ENCODE measurements at regions not wholly inside any gene's neighbourhood (a gene's known extent, or its start where the extent isn't known, plus 50 kb on each side); places are given as distances from the start of the nearest gene placed in this dataset.

- no peak for TF ChIP-seq CTCF (conservative IDR thresholded peaks at IDR 0.05)
- Mint-ChIP-seq H3K27ac (peak overlapping the region; percentile 76), H3K27me3 (no peaks in the 10 kb centered on the region), H3K36me3 (no peaks in the 10 kb centered on the region), H3K4me3 (no peak overlapping the region), H3K9me3 (peaks cover 15% of the 10 kb centered on the region), H3K4me1 (ENCODE audit: unreplicated experiment) (no peaks in the 10 kb centered on the region)
- no peak for DNase-seq (ENCODE audit: extremely low spot score, unreplicated experiment)
Observed at GRCh38 chr11:111010391-111011274, 234.9 kb upstream of the POU2AF2 start.

GRCh38 chr11:111006227-111006626, 239.3 kb upstream of the POU2AF2 start:
- H3K4me1 Mint-ChIP-seq (ENCODE audit: unreplicated experiment) = no peaks in the 10 kb centered on the region
- no peak for TF ChIP-seq CTCF (conservative IDR thresholded peaks at IDR 0.05)
- peaks cover 10% of the 10 kb centered on the region for H3K9me3 Mint-ChIP-seq
- H3K36me3 Mint-ChIP-seq = no peaks in the 10 kb centered on the region
- H3K27me3 Mint-ChIP-seq = no peaks in the 10 kb centered on the region
- no peak overlapping the region for H3K27ac Mint-ChIP-seq
- DNase-seq (ENCODE audit: extremely low spot score, unreplicated experiment) = no peak
- no peak overlapping the region for H3K4me3 Mint-ChIP-seq

GRCh38 chr11:111001986-111002611, 243.4 kb upstream of the POU2AF2 start:
- DNase-seq (ENCODE audit: extremely low spot score, unreplicated experiment) = no peak
- Mint-ChIP-seq H3K4me3 (no peak overlapping the region), H3K27ac (no peak overlapping the region), H3K27me3 (no peaks in the 10 kb centered on the region), H3K36me3 (no peaks in the 10 kb centered on the region), H3K4me1 (ENCODE audit: unreplicated experiment) (no peaks in the 10 kb centered on the region), H3K9me3 (no peaks in the 10 kb centered on the region)
- TF ChIP-seq CTCF (conservative IDR thresholded peaks at IDR 0.05) = no peak

DNA sequence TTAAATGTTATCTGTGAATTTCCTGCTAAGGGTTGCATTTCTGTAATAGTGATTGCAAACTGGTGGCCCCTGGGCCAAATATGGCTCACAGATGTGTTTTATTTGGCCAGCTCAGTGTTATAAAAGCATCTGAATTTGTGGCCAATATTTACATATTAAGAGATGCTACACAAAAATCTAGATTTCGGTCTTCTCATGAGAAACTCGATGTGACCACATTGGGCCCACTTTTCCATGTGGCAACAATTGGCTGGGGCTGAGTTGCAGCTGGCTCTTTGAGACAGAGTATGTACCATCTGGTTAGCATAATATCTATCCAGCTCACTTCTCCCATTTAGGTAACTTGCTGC, 244.5 kb upstream of the POU2AF2 start:
- no peaks in the 10 kb centered on the region for H3K27me3 Mint-ChIP-seq
- H3K27ac Mint-ChIP-seq = no peak overlapping the region
- no peaks in the 10 kb centered on the region for H3K9me3 Mint-ChIP-seq
- H3K4me3 Mint-ChIP-seq = no peak overlapping the region
- TF ChIP-seq CTCF (conservative IDR thresholded peaks at IDR 0.05) = no peak
- peaks cover 4% of the 10 kb centered on the region for H3K4me1 Mint-ChIP-seq (ENCODE audit: unreplicated experiment)
- no peaks in the 10 kb centered on the region for H3K36me3 Mint-ChIP-seq
- no peak for DNase-seq (ENCODE audit: extremely low spot score, unreplicated experiment)

DNA sequence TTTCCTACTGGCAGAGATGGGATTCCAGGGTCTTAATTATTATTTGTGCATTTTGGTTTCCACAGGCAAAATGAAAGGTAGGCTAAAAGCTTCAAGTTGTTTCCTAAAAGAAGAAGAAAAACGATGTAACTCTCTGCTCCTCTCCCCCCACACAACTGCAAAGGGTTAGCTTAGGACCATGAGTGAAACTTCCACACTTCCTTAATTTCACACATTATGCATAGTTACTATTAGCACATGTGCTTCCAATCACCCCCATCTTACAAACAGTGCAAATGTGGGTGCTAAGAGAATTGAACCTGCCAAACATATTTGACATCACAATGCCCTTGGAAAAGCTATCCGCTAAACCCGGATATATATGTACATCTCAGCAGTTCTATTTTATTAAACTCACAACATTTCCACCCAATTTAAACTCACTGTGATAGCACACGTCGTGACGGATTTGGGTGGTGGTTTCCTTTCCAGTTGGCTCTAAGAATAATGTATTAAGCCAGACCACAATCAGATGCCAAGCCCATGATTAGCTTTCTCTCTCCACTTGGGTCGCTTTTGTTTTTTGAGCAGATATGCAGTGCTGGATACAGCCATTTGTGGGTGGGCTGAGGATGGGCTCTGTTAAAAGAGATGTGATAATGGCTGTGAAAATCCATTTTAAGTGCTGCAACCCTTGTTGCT, 245.0 kb upstream of the POU2AF2 start:
- DNase-seq (ENCODE audit: extremely low spot score, unreplicated experiment) = no peak
- no peaks in the 10 kb centered on the region for H3K36me3 Mint-ChIP-seq
- H3K4me3 Mint-ChIP-seq = no peak overlapping the region
- H3K27me3 Mint-ChIP-seq = no peaks in the 10 kb centered on the region
- H3K4me1 Mint-ChIP-seq (ENCODE audit: unreplicated experiment) = peaks cover 5% of the 10 kb centered on the region
- H3K27ac Mint-ChIP-seq = no peak overlapping the region
- no peaks in the 10 kb centered on the region for H3K9me3 Mint-ChIP-seq
- TF ChIP-seq CTCF (conservative IDR thresholded peaks at IDR 0.05) = no peak

Data from type B pancreatic cell (in vitro differentiated cells).